HEK293 (cell line): ENCODE measurements at regions not wholly inside any gene's neighbourhood (a gene's known extent, or its start where the extent isn't known, plus 50 kb on each side); places are given as distances from the start of the nearest gene placed in this dataset.
A peak's percentile ranks its signal among the peaks of the same experiment; 100 is the strongest.

Experiments
- EGR2 ChIP-seq: fragments of 450-650 bp; formaldehyde crosslinking; IDR thresholded peaks from 2 replicates; pipeline ENCODE4 v1.5.1; 2016; ENCODE audit warnings: low read depth, missing biosample characterization, missing genetic modification characterization
- KLF1 ChIP-seq: fragments of 450-650 bp; formaldehyde crosslinking; IDR thresholded peaks from 2 replicates; pipeline ENCODE4 v1.5.1; 2016; ENCODE audit warnings: missing biosample characterization, missing genetic modification characterization
- KLF7 ChIP-seq: fragments of 450-650 bp; formaldehyde crosslinking; IDR thresholded peaks from 2 replicates; pipeline ENCODE4 v1.5.1; 2016; ENCODE audit warnings: missing biosample characterization, missing genetic modification characterization, borderline replicate concordance
- OSR2 ChIP-seq: fragments of 450-650 bp; formaldehyde crosslinking; IDR thresholded peaks from 2 replicates; pipeline ENCODE4 v1.5.1; 2016; ENCODE audit warnings: missing biosample characterization, missing genetic modification characterization
- SETDB1 ChIP-seq: IDR thresholded peaks from one replicate; pipeline ENCODE4 v1.6.1; 2017; ENCODE audit warnings: mild to moderate bottlenecking, low read length, moderate library complexity, mixed read lengths; ENCODE audit not compliant: insufficient read length
- SP7 ChIP-seq: fragments of 450-650 bp; formaldehyde crosslinking; IDR thresholded peaks from 2 replicates; pipeline ENCODE4 v1.5.1; 2016; ENCODE audit warnings: missing biosample characterization, missing genetic modification characterization
- TCF7L2 ChIP-seq: IDR thresholded peaks from 2 replicates; pipeline ENCODE4 v1.6.1; 2011; ENCODE audit warnings: low read depth, mild to moderate bottlenecking, inconsistent platforms, low read length, moderate library complexity, borderline replicate concordance
- TRIM28 ChIP-seq: IDR thresholded peaks from 2 replicates; pipeline ENCODE4 v1.6.1; 2011; ENCODE audit warnings: low read length, control low read depth, borderline replicate concordance
- WT1 ChIP-seq: fragments of 450-650 bp; formaldehyde crosslinking; IDR thresholded peaks from 2 replicates; pipeline ENCODE4 v1.5.1; 2016; ENCODE audit warnings: missing biosample characterization, missing genetic modification characterization
- ZBTB21 ChIP-seq: fragments of 450-650 bp; formaldehyde crosslinking; IDR thresholded peaks from 2 replicates; pipeline ENCODE4 v1.5.1; 2017; ENCODE audit warnings: missing biosample characterization, missing genetic modification characterization
- ZBTB7A ChIP-seq: fragments of 450-650 bp; formaldehyde crosslinking; IDR thresholded peaks from 2 replicates; pipeline ENCODE4 v1.5.1; 2016; ENCODE audit warnings: low read depth, missing biosample characterization, missing genetic modification characterization
- ZIC2 ChIP-seq: fragments of 450-650 bp; formaldehyde crosslinking; IDR thresholded peaks from 2 replicates; pipeline ENCODE4 v1.5.1; 2016; ENCODE audit warnings: missing biosample characterization, missing genetic modification characterization
- ZNF202 ChIP-seq: fragments of 450-650 bp; formaldehyde crosslinking; IDR thresholded peaks from 2 replicates; pipeline ENCODE4 v1.5.1; 2016; ENCODE audit warnings: missing biosample characterization, missing genetic modification characterization, borderline replicate concordance
- ZNF211 ChIP-seq: fragments of 450-650 bp; formaldehyde crosslinking; IDR thresholded peaks from 2 replicates; pipeline ENCODE4 v1.5.1; 2016; ENCODE audit warnings: low read depth, missing biosample characterization, missing genetic modification characterization
- ZNF24 ChIP-seq: fragments of 450-650 bp; formaldehyde crosslinking; IDR thresholded peaks from 2 replicates; pipeline ENCODE4 v1.5.1; 2016; ENCODE audit warnings: missing biosample characterization, missing genetic modification characterization
- ZNF350 ChIP-seq: fragments of 450-650 bp; formaldehyde crosslinking; IDR thresholded peaks from 2 replicates; pipeline ENCODE4 v1.5.0; 2017; ENCODE audit warnings: missing biosample characterization, mild to moderate bottlenecking, missing genetic modification characterization
- ZNF404 ChIP-seq: fragments of 450-650 bp; formaldehyde crosslinking; IDR thresholded peaks from 2 replicates; pipeline ENCODE4 v1.5.1; 2017; ENCODE audit warnings: missing biosample characterization, missing genetic modification characterization
- ZNF561 ChIP-seq: fragments of 450-650 bp; IDR thresholded peaks from 2 replicates; pipeline ENCODE4 v1.5.1; 2018; ENCODE audit warnings: missing biosample characterization, missing genetic modification characterization, borderline replicate concordance
- ZNF658 ChIP-seq: fragments of 450-650 bp; formaldehyde crosslinking; IDR thresholded peaks from 2 replicates; pipeline ENCODE4; 2016; ENCODE audit warnings: missing biosample characterization, missing genetic modification characterization
- ZNF660 ChIP-seq: fragments of 450-650 bp; IDR thresholded peaks from 2 replicates; pipeline ENCODE4 v1.5.1; 2018; ENCODE audit warnings: missing biosample characterization, mild to moderate bottlenecking, missing genetic modification characterization
- ZNF664 ChIP-seq: fragments of 450-650 bp; formaldehyde crosslinking; IDR thresholded peaks from 2 replicates; pipeline ENCODE4 v1.5.1; 2016; ENCODE audit warnings: missing biosample characterization, missing genetic modification characterization
- ZNF701 ChIP-seq: fragments of 450-650 bp; formaldehyde crosslinking; IDR thresholded peaks from 2 replicates; pipeline ENCODE4 v1.5.1; 2016; ENCODE audit warnings: missing biosample characterization, missing genetic modification characterization
- ZNF707 ChIP-seq: fragments of 450-650 bp; formaldehyde crosslinking; IDR thresholded peaks from 2 replicates; pipeline ENCODE4 v1.5.1; 2016; ENCODE audit warnings: missing biosample characterization, missing genetic modification characterization
- TF ChIP-seq, protein P1 (sequence below): fragments of 450-650 bp; formaldehyde crosslinking; IDR thresholded peaks from 2 replicates; pipeline ENCODE4 v1.5.1; 2016; ENCODE audit warnings: missing biosample characterization, missing genetic modification characterization
- TF ChIP-seq, protein P2 (sequence below): fragments of 450-650 bp; formaldehyde crosslinking; IDR thresholded peaks from 2 replicates; pipeline ENCODE4 v1.5.0; 2017; ENCODE audit warnings: missing biosample characterization, missing genetic modification characterization, borderline replicate concordance
- TF ChIP-seq, protein P3 (sequence below): fragments of 450-650 bp; formaldehyde crosslinking; IDR thresholded peaks from 2 replicates; pipeline ENCODE4 v1.5.1; 2017; ENCODE audit warnings: missing biosample characterization, missing genetic modification characterization
- TF ChIP-seq, protein P4 (sequence below): fragments of 450-650 bp; formaldehyde crosslinking; IDR thresholded peaks from 2 replicates; pipeline ENCODE4 v1.5.1; 2016; ENCODE audit warnings: missing biosample characterization, missing genetic modification characterization
- TF ChIP-seq, protein P5 (sequence below): fragments of 450-650 bp; IDR thresholded peaks from 2 replicates; pipeline ENCODE4 v1.5.1; 2018; ENCODE audit warnings: missing biosample characterization, mild to moderate bottlenecking, missing genetic modification characterization

DNA sequence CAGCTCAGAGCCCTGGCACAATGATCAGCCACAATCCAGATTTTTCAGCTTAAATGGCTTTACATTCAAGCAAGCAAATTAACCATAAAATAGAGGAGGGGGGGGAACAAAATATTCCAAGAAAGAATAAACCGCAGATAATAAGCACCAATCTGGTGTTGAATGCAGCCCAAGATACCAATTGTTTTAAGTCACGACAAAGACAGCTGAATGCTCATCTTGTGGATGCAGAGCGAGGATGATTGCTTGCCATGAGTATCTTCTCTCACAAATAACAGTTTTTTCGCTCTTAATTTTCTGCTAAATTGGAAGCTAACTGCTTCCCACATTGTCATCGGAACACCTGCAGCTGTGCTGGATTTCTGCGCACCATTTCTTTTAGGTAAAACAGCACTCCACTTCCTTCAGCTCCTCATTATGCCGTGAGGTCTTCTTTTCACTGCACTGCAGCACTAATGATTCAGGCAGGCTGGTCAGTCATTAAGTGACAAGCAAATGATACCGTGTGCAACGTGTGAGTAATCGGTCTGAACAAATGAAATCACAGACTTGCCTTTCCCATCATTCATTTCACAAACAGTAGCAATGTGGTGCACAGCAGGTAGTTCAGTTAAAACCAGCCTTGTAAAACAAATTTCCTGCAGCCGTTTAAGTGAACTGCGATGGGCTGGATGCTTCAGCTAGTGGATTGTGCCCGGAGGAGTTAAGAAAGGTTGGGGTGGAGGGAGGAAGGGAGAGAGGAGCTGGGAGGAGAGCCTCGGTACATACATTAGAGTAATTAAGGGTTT, 106.4 kb upstream of the CDCA7L start (continued):
- peak; percentile 63; the same call in 1 of the 2 replicates for TF ChIP-seq ZNF660 (tag by site-specific recombination)
- peak; percentile 96 for TF ChIP-seq SP7
- no peak for TF ChIP-seq ZNF707 (tag by site-specific recombination)
- 0 out of 2 replicates have a peak, but pooled peaks have one; percentile 43 for TF ChIP-seq ZBTB21 (tag by site-specific recombination)
- TF ChIP-seq, protein P1, sequence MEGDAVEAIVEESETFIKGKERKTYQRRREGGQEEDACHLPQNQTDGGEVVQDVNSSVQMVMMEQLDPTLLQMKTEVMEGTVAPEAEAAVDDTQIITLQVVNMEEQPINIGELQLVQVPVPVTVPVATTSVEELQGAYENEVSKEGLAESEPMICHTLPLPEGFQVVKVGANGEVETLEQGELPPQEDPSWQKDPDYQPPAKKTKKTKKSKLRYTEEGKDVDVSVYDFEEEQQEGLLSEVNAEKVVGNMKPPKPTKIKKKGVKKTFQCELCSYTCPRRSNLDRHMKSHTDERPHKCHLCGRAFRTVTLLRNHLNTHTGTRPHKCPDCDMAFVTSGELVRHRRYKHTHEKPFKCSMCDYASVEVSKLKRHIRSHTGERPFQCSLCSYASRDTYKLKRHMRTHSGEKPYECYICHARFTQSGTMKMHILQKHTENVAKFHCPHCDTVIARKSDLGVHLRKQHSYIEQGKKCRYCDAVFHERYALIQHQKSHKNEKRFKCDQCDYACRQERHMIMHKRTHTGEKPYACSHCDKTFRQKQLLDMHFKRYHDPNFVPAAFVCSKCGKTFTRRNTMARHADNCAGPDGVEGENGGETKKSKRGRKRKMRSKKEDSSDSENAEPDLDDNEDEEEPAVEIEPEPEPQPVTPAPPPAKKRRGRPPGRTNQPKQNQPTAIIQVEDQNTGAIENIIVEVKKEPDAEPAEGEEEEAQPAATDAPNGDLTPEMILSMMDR (tag by site-specific recombination): no peak
- no peak for TF ChIP-seq ZNF350 (tag by site-specific recombination)
- TF ChIP-seq ZIC2 (tag by site-specific recombination): no peak
- TF ChIP-seq ZNF211 (tag by site-specific recombination): no peak
- TF ChIP-seq, protein P2, sequence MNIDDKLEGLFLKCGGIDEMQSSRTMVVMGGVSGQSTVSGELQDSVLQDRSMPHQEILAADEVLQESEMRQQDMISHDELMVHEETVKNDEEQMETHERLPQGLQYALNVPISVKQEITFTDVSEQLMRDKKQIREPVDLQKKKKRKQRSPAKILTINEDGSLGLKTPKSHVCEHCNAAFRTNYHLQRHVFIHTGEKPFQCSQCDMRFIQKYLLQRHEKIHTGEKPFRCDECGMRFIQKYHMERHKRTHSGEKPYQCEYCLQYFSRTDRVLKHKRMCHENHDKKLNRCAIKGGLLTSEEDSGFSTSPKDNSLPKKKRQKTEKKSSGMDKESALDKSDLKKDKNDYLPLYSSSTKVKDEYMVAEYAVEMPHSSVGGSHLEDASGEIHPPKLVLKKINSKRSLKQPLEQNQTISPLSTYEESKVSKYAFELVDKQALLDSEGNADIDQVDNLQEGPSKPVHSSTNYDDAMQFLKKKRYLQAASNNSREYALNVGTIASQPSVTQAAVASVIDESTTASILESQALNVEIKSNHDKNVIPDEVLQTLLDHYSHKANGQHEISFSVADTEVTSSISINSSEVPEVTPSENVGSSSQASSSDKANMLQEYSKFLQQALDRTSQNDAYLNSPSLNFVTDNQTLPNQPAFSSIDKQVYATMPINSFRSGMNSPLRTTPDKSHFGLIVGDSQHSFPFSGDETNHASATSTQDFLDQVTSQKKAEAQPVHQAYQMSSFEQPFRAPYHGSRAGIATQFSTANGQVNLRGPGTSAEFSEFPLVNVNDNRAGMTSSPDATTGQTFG (tag by site-specific recombination): no peak
- no peak for TF ChIP-seq SETDB1
- TF ChIP-seq EGR2: no peak
- TF ChIP-seq, protein P3, sequence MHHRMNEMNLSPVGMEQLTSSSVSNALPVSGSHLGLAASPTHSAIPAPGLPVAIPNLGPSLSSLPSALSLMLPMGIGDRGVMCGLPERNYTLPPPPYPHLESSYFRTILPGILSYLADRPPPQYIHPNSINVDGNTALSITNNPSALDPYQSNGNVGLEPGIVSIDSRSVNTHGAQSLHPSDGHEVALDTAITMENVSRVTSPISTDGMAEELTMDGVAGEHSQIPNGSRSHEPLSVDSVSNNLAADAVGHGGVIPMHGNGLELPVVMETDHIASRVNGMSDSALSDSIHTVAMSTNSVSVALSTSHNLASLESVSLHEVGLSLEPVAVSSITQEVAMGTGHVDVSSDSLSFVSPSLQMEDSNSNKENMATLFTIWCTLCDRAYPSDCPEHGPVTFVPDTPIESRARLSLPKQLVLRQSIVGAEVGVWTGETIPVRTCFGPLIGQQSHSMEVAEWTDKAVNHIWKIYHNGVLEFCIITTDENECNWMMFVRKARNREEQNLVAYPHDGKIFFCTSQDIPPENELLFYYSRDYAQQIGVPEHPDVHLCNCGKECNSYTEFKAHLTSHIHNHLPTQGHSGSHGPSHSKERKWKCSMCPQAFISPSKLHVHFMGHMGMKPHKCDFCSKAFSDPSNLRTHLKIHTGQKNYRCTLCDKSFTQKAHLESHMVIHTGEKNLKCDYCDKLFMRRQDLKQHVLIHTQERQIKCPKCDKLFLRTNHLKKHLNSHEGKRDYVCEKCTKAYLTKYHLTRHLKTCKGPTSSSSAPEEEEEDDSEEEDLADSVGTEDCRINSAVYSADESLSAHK: peak; percentile 55; the same call in 1 of the 2 replicates
- TF ChIP-seq ZNF24 (tag by site-specific recombination): peak; percentile 96
- TF ChIP-seq KLF7 (tag by site-specific recombination): no peak
- no peak for TF ChIP-seq KLF1 (tag by site-specific recombination)
- TF ChIP-seq ZNF202: no peak
- TF ChIP-seq TRIM28: peak; percentile 90; the same call in 1 of the 2 replicates
- TF ChIP-seq, protein P4, sequence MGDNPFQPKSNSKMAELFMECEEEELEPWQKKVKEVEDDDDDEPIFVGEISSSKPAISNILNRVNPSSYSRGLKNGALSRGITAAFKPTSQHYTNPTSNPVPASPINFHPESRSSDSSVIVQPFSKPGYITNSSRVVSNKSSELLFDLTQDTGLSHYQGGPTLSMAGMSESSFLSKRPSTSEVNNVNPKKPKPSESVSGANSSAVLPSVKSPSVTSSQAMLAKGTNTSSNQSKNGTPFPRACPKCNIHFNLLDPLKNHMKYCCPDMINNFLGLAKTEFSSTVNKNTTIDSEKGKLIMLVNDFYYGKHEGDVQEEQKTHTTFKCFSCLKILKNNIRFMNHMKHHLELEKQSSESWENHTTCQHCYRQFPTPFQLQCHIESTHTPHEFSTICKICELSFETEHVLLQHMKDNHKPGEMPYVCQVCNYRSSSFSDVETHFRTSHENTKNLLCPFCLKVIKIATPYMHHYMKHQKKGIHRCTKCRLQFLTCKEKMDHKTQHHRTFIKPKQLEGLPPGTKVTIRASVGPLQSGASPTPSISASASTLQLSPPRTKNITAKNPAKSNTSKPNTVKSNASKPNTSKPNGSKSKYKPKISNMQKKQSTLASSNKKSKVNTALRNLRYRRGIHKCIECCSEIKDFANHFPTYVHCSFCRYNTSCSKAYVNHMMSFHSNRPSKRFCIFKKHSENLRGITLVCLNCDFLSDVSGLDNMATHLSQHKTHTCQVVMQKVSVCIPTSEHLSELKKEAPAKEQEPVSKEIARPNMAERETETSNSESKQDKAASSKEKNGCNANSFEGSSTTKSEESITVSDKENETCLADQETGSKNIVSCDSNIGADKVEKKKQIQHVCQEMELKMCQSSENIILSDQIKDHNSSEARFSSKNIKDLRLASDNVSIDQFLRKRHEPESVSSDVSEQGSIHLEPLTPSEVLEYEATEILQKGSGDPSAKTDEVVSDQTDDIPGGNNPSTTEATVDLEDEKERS: no peak
- peak; percentile 62 for TF ChIP-seq ZNF664 (tag by site-specific recombination)
- TF ChIP-seq ZNF404: no peak
- no peak for TF ChIP-seq ZNF658 (tag by site-specific recombination)
- no peak for TF ChIP-seq ZNF701
- no peak for TF ChIP-seq WT1
- TF ChIP-seq OSR2 (tag by site-specific recombination): peak; percentile 88
- TF ChIP-seq ZNF561 (tag by site-specific recombination): no peak
- TF ChIP-seq ZBTB7A (tag by site-specific recombination): no peak
- TF ChIP-seq TCF7L2: no peak
- TF ChIP-seq, protein P5, sequence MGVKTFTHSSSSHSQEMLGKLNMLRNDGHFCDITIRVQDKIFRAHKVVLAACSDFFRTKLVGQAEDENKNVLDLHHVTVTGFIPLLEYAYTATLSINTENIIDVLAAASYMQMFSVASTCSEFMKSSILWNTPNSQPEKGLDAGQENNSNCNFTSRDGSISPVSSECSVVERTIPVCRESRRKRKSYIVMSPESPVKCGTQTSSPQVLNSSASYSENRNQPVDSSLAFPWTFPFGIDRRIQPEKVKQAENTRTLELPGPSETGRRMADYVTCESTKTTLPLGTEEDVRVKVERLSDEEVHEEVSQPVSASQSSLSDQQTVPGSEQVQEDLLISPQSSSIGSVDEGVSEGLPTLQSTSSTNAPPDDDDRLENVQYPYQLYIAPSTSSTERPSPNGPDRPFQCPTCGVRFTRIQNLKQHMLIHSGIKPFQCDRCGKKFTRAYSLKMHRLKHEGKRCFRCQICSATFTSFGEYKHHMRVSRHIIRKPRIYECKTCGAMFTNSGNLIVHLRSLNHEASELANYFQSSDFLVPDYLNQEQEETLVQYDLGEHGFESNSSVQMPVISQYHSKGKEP (tag by site-specific recombination): peak; percentile 51; the same call in 1 of the 2 replicates
